Panc1 (cell line): ENCODE measurements at regions not wholly inside any gene's neighbourhood (a gene's known extent, or its start where the extent isn't known, plus 50 kb on each side); places are given as distances from the start of the nearest gene placed in this dataset.

ENCODE experiments used
- ATAC-seq: fragments of 200-7000 bp; cut with Tn5 transposase; 2 replicates; pipeline ENCODE4 v1.9.1; 2020; ENCODE audit warnings: mild to moderate bottlenecking, moderate library complexity
- BruUV-seq: library from RNA; stranded (reverse); fragments of 400-500 nt; replicated peaks from 2 replicates; lab custom pipeline; 2021; lab: Mats Ljungman, UMichigan
- CTCF ChIA-PET: fragments of 300-600 bp; sonication (Branson Sonifier 250); formaldehyde crosslinking; loops from one replicate; lab custom pipeline; 2022; ENCODE audit warnings: antibody characterized with exemption; lab: Charles Lee
- POLR2A ChIA-PET: fragments of 300-600 bp; sonication (Branson Sonifier 250); formaldehyde crosslinking; loops from one replicate; lab custom pipeline; 2022; ENCODE audit warnings: antibody characterized with exemption; lab: Charles Lee
- DNase-seq: peaks from one replicate; pipeline ENCODE4 v3.0.0-alpha.2; 2010; ENCODE audit warnings: low read depth, low spot score
- H3K27ac ChIP-seq: 2 replicates; pipeline ENCODE4 v1.5.1; 2011; ENCODE audit warnings: mild to moderate bottlenecking, low read length, inconsistent platforms
- H3K27me3 ChIP-seq: fragments of 200-500 bp; sonication (Bioruptor generic); 2 replicates; pipeline ENCODE4 v1.6.0; 2014; ENCODE audit warnings: low read length, inconsistent platforms; ENCODE audit not compliant: control insufficient read depth, insufficient read depth
- H3K36me3 ChIP-seq: fragments of 200-500 bp; sonication (Bioruptor generic); 2 replicates; pipeline ENCODE4 v1.5.1; 2014; ENCODE audit warnings: inconsistent platforms, mild to moderate bottlenecking, low read length, moderate library complexity; ENCODE audit not compliant: control insufficient read depth, insufficient read depth
- H3K4me1 ChIP-seq: 2 replicates; pipeline ENCODE4 v1.5.1; 2011; ENCODE audit warnings: inconsistent platforms, mild to moderate bottlenecking, low read length, moderate library complexity; ENCODE audit not compliant: control insufficient read depth, insufficient read depth
- H3K4me3 ChIP-seq, 2 experiments: 2 replicates each; pipeline ENCODE4 v1.5.1; 2011 to 2012; ENCODE audit warnings: low read depth in 2 of 2, low read length in 2 of 2, mild to moderate bottlenecking in 2 of 2, inconsistent platforms in 1 of 2, moderate library complexity in 1 of 2
- H3K9me3 ChIP-seq: fragments of 200-500 bp; sonication (Bioruptor generic); 2 replicates; pipeline ENCODE4 v1.5.1; 2014; ENCODE audit warnings: low read depth, mild to moderate bottlenecking, inconsistent platforms, low read length, moderate library complexity; ENCODE audit not compliant: control insufficient read depth, insufficient read depth
- POLR2AphosphoS5 ChIP-seq: IDR thresholded peaks from 2 replicates; pipeline ENCODE4 v1.6.1; 2012; ENCODE audit warnings: mild to moderate bottlenecking, low read depth, low read length, moderate library complexity
- SIN3A ChIP-seq: IDR thresholded peaks from 2 replicates; pipeline ENCODE4 v1.6.1; 2012; ENCODE audit warnings: low read depth, mild to moderate bottlenecking, low read length, moderate library complexity, borderline replicate concordance; ENCODE audit not compliant: insufficient read depth
- TCF7L2 ChIP-seq: IDR thresholded peaks from 2 replicates; pipeline ENCODE4 v1.6.1; 2011; ENCODE audit warnings: mild to moderate bottlenecking, low read depth, low read length, inconsistent platforms
- in situ Hi-C: cut with HindIII; loops from 2 replicates; pipeline ENCODE4 v1.10.0; 2016; ENCODE audit warnings: low sequenced_read_pairs, low pct_unique_long_range_greater_than_20kb
- intact Hi-C: fragments of 100-400 bp; cut with micrococcal nuclease; formaldehyde crosslinking; loops from one replicate; pipeline ENCODE4 v1.10.0; 2022; ENCODE audit not compliant: unreplicated experiment
- TF ChIP-seq, protein P1 (sequence below), 2 experiments: IDR thresholded peaks; 2 replicates each; pipeline ENCODE4 v1.6.1; 2011 to 2012; ENCODE audit warnings: low read depth in 2 of 2, control low read depth in 1 of 2, low read length in 1 of 2, mild to moderate bottlenecking in 1 of 2, moderate library complexity in 1 of 2; ENCODE audit not compliant: insufficient read depth in 1 of 2
- TF ChIP-seq, protein P2 (sequence below): fragments of 450-650 bp; IDR thresholded peaks from 2 replicates; pipeline ENCODE4 v1.5.1; 2017; ENCODE audit warnings: mild to moderate bottlenecking

DNA sequence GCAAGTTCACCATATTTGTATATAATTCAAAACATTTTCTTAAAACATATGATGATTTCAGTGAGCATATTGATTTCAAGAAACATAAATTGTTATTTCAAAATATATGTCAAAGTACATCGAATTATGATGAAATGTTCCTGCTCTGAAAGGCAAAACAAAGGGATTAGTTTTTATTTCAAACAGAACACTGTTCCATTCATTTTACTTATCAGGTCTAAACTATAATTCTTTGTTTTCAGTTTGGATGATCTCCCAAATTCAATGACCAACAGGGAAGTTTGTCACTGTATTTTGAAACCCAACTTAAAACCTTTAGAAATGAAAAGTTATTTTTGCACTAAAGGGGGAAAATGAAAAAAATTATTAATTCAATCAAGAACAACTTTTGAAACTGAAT lies 610.2 kb downstream of the SLITRK1 start:
- TF ChIP-seq, protein P1, sequence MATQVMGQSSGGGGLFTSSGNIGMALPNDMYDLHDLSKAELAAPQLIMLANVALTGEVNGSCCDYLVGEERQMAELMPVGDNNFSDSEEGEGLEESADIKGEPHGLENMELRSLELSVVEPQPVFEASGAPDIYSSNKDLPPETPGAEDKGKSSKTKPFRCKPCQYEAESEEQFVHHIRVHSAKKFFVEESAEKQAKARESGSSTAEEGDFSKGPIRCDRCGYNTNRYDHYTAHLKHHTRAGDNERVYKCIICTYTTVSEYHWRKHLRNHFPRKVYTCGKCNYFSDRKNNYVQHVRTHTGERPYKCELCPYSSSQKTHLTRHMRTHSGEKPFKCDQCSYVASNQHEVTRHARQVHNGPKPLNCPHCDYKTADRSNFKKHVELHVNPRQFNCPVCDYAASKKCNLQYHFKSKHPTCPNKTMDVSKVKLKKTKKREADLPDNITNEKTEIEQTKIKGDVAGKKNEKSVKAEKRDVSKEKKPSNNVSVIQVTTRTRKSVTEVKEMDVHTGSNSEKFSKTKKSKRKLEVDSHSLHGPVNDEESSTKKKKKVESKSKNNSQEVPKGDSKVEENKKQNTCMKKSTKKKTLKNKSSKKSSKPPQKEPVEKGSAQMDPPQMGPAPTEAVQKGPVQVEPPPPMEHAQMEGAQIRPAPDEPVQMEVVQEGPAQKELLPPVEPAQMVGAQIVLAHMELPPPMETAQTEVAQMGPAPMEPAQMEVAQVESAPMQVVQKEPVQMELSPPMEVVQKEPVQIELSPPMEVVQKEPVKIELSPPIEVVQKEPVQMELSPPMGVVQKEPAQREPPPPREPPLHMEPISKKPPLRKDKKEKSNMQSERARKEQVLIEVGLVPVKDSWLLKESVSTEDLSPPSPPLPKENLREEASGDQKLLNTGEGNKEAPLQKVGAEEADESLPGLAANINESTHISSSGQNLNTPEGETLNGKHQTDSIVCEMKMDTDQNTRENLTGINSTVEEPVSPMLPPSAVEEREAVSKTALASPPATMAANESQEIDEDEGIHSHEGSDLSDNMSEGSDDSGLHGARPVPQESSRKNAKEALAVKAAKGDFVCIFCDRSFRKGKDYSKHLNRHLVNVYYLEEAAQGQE (IDR thresholded peaks at IDR 0.05; ENCODE audit: insufficient read depth in 1 of 2, low read depth in 2 of 2, low read length in 1 of 2), result no peak
- TF ChIP-seq, protein P2, sequence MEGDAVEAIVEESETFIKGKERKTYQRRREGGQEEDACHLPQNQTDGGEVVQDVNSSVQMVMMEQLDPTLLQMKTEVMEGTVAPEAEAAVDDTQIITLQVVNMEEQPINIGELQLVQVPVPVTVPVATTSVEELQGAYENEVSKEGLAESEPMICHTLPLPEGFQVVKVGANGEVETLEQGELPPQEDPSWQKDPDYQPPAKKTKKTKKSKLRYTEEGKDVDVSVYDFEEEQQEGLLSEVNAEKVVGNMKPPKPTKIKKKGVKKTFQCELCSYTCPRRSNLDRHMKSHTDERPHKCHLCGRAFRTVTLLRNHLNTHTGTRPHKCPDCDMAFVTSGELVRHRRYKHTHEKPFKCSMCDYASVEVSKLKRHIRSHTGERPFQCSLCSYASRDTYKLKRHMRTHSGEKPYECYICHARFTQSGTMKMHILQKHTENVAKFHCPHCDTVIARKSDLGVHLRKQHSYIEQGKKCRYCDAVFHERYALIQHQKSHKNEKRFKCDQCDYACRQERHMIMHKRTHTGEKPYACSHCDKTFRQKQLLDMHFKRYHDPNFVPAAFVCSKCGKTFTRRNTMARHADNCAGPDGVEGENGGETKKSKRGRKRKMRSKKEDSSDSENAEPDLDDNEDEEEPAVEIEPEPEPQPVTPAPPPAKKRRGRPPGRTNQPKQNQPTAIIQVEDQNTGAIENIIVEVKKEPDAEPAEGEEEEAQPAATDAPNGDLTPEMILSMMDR, result no peak
- TF ChIP-seq TCF7L2 (no peak), POLR2AphosphoS5 (no peak), SIN3A (no peak)
- intact Hi-C loops, result no loop called here

DNA sequence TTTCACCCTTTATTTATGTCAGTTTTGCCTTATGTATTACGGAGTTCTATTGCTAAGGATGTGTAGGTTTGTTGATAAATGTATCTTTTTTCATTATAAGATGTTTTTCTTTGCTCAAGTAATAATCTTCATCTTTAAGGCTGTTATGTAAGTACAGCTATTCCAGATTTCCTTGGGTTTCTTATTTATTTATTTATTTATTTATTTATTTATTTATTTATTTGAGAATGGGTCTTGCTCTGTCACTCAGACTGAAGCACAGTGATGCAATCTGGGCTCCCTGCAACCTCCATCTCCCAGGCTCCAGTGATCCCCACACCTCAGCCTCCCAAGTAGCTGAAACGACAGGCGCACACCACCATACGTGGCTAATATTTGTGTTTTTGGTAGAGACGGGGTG lies 617.0 kb downstream of the SLITRK1 start:
- TF ChIP-seq, protein P1 (IDR thresholded peaks at IDR 0.05; ENCODE audit: insufficient read depth in 1 of 2, low read depth in 2 of 2, low read length in 1 of 2), result no peak
- TF ChIP-seq, protein P2, result no peak
- TF ChIP-seq TCF7L2, result no peak
- no peak for TF ChIP-seq SIN3A
- no peak for TF ChIP-seq POLR2AphosphoS5
- CTCF ChIA-PET, result no interaction called here

More for the DNA sequence above, 610.2 kb downstream of the SLITRK1 start:
- Histone ChIP-seq H3K4me1 (no peaks in the 10 kb centered on the region), H3K27me3 (no peaks in the 10 kb centered on the region), H3K36me3 (no peaks in the 10 kb centered on the region), H3K9me3 (no peaks in the 10 kb centered on the region), H3K27ac (no peak overlapping the region), H3K4me3 (no peak overlapping the region)
- no peak for DNase-seq
- ChIA-PET POLR2A (no interaction called here), CTCF (no interaction called here)
- BruUV-seq, result no TSS peak
- in situ Hi-C loops, result no loop called here
- no peak for ATAC-seq

More for the DNA sequence above, 617.0 kb downstream of the SLITRK1 start:
- Histone ChIP-seq H3K4me1 (no peaks in the 10 kb centered on the region), H3K4me3 (no peak overlapping the region), H3K27me3 (no peaks in the 10 kb centered on the region), H3K9me3 (no peaks in the 10 kb centered on the region), H3K36me3 (no peaks in the 10 kb centered on the region), H3K27ac (no peak overlapping the region)
- DNase-seq, result no peak
- intact Hi-C loops, result no loop called here
- POLR2A ChIA-PET, result no interaction called here
- no TSS peak for BruUV-seq
- ATAC-seq, result no peak
- in situ Hi-C loops, result no loop called here
